HG03097 (cell line): ENCODE measurements at regions not wholly inside any gene's neighbourhood (a gene's known extent, or its start where the extent isn't known, plus 50 kb on each side); places are given as distances from the start of the nearest gene placed in this dataset.

Source experiments
- ATAC-seq: cut with Tn5 transposase; IDR thresholded peaks from one replicate; pipeline ENCODE4 v1.9.1; 2021; ENCODE audit not compliant: unreplicated experiment, low FRiP score

GRCh38 chr1:170267317-170267716, 121.6 kb downstream of the NTMT2 start:
- no peak for ATAC-seq

DNA sequence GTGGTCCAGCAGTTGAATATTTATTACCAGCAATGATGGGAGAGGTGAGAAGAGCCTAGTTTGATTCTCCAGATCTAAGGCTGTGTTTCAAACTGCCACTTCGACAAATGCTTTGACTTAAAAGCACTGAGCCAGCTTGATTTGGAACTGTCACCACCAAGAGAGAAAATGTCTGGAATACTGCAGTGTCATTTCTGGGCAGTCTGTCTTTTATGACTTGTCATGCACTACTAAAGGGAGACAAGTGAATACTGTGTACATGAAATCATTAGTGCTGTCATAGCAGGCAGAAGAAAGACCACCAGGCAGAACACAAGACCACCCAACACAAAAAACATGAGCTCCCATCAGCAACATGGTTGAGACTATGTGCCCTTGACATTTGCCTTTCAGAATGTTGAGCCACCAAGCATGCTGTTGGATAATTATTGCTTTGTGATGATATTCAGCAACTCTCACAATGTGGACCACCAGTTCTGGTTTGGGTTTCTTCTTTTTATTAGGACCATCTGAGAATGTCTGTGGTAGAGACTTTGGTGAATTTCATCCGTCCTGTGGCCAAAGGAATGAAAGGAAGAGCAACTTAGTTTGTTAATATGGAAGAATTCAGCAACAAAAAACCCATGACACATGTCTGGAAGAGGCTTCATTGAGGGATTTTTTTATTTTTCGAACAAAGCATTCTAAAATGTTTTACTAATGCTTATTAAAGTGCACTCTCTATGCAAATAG, 125.8 kb downstream of the NTMT2 start:
- ATAC-seq: no peak

- no peak for ATAC-seq
Measured at GRCh38 chr1:170273291-170274130, 127.8 kb downstream of the NTMT2 start.

DNA sequence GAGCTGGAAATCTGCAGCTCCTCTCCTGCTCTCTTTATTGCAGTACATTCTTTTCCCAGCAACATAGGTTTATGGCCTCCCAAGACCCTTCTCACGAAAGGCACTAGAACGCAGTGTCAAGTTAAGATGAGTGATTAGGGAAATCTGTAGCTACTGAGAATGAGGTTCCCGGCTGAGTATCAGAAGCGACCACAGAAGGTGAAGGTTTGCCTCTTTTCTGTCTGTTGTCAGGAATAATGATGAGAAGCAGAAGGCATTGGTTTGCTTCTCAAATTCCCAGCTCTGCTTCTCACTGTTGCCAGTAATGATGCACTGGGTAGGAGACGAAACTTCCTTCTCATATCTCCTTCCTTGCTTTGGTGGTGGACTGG, 128.4 kb downstream of the NTMT2 start:
- ATAC-seq: no peak

DNA sequence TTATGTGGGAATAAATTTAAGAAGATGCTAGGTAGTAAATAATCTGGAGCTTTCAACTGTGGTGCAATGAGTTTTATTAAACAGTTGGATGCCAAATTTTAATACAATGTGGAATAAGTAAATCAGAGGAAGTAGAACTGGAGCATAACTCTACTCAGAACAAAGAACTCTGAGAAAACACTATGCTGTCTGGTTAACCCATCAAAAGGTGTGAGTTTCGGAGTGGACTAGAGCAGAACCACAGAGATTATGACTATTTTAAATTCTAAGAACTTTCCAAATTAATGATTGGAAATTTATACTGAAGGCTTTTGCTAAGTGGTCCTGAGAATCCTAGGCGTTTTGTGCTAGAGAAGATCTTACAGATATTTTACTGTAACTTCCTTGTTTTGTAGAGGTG, 132.2 kb downstream of the NTMT2 start:
- no peak for ATAC-seq

GRCh38 chr1:170284016-170284415, 138.3 kb downstream of the NTMT2 start:
- no peak for ATAC-seq

DNA sequence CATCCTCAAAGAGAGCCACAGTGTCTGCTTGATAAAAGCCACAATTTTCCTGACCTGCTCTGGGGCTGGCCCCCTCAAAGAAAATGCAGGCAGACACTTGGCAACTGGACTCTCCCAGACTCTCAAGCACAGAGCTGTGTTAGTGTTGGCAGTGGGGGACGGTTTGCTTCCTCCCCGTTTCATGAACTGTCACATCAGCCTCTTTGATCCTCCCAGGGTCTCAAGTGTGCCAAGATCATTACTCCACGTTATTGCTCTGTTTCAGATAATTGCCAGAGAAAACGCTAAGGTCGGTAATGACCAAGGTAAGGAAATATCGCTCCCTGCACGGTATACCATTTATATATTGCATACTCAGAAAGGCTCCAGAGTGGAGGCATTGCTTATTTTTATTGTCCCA, 138.8 kb downstream of the NTMT2 start:
- ATAC-seq: no peak

- no peak for ATAC-seq
Measured at GRCh38 chr1:170284951-170285350, 139.2 kb downstream of the NTMT2 start.

GRCh38 chr1:170288155-170288554, 142.4 kb downstream of the NTMT2 start:
- ATAC-seq: no peak

DNA sequence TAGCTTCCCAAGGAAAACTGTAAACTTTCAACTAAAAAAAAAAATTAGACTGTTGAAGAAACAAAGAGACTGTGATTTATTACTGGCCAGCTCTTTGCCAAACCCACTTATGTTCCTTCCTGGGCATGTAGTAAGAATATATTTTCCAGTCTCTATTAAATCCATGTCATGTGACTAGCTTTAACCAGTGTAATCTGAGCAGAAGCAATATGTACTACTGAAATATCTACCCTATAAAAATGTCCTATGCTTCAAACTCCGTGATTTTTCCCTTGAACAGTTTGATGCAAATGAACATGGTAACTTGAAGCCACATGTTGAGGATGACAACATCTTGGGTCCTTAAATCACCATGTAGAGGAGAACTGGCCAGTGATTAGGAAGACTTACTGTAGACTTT, 144.5 kb downstream of the NTMT2 start:
- ATAC-seq: no peak

GRCh38 chr1:170290991-170291390, 145.2 kb downstream of the NTMT2 start:
- ATAC-seq: no peak

GRCh38 chr1:170291516-170291915, 145.8 kb downstream of the NTMT2 start:
- no peak for ATAC-seq

- ATAC-seq: no peak
Measured at GRCh38 chr1:170296211-170296610, 150.5 kb downstream of the NTMT2 start.

DNA sequence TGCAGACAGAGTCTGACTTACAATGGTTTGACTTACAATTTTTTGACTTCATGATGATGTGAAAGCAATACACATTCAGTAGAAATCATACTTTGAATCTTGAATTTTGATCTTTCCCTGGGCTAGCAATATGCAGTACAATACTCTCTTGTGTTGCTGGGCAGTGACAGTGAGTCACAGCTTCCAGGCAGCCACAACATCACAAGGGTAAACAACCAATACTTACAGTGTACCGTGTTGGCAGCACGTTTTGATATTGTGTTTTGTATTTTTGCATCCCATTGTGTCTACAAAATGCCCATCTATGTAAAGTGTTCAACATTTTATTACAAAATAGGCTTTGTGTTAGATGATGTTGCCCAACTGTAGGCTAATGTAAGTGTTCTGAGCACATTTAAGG, 150.9 kb downstream of the NTMT2 start:
- ATAC-seq: no peak

- no peak for ATAC-seq
Measured at GRCh38 chr1:170301596-170301995, 155.8 kb downstream of the NTMT2 start.

DNA sequence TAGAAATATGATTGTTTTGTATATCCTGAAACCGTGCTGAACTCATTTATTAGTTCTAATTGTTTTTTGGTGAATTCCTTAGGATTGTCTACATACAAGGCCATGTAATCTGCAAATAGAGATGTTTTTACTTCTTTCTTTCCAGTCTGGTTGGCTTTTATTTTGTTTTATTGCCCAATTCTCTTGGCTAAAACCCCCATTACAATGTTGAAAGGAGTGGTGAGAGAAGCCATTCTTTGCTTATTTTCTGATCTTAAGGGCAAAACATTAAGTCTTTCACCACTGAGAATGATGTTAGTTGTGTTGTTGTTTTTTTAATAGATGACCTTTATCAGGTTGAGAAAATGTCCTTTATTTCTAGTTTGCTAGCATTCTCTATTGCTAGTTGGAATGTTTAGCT, 157.3 kb downstream of the NTMT2 start:
- ATAC-seq: no peak

DNA sequence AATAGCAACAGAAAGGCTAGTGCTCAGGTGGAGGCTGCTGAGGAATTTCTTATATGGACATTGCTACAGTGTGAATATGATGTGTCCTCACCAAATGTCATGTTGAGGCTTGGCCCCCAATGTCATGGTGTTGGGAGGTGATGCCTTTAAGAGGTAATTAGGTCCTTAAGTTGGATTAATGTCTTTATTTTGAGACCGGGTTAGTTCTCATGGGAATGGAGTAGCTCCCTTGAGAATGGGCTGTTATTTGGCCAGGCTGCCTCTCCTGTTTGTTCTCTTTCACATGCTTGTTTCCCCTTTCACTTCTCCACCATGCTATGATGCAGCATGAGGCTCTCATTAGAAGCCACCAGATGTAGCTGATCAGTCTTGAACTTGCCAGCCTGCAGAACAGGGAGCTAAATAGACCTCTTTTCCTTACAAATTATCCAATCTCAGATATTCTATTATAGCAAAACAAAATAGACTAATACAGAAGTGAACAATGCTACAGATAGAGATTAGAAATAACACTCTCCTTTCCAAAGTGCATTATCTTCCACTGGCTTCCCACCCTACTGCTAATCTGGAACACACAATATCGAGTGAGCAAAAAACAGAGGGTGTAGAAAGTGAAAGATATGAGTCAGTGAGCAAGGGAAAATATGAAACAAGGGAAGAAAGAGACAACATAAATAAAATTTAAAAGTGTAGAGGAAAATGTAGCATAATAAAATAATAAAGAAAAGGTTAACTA, 160.2 kb downstream of the NTMT2 start:
- ATAC-seq: no peak

DNA sequence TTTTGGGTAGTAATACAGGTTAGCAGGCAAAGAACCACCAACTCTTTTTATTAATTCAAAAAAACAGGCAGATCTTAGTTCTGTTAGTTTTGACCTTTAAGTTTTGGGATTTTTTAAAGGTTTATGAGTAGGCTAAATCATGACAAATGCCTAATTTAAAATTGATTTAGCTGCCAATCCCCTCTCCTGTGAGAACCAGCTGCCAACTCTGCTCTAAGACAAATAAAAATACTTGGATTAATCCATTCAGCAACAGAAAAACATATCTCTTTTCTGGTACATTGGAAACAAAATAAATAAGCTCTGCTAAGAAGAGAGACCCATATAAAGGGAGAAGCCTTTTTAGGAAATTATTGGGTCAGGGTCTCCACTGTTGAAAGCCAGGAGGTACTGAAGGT, 160.8 kb downstream of the NTMT2 start:
- ATAC-seq: no peak

- no peak for ATAC-seq
Measured at GRCh38 chr1:170306948-170307347, 161.2 kb downstream of the NTMT2 start.

- ATAC-seq: no peak
Measured at GRCh38 chr1:170307426-170307825, 161.7 kb downstream of the NTMT2 start.

DNA sequence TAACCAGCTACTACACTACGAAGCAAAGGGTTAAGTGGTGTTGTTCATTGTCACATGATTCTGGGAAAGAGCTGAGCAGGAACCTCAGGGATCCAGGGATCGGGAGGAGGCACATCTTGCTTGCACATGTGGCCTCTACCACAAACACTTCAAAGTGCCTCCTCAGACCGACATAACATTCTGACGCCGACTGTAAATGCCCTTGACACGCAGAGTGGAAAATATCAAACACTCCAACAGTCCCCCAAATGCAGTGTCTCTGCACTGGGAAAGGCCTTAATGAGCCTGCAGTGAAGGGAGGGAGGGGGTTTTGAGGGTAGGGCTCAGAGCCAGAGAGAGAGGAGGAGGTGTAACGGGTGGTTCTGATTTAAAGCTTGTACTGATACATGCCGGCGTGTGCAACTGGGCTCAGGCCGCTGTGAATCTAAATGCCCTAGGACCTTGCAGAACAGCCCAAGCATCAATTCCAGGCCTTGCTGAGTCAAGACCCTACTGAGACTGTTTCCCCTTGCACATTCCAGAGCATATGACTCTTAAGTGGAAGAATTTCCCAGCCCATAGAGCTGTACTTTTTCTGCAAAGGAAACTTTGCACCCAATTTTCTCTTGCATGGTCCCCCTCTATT, 163.7 kb downstream of the NTMT2 start:
- ATAC-seq: no peak
